Kidney epithelial cell (primary cell): ENCODE measurements at regions not wholly inside any gene's neighbourhood (a gene's known extent, or its start where the extent isn't known, plus 50 kb on each side); places are given as distances from the start of the nearest gene placed in this dataset.

ENCODE experiments used
- DNase-seq: peaks from one replicate; pipeline ENCODE4 v3.0.0-alpha.2; 2010; ENCODE audit warnings: low read depth
- H3K27me3 ChIP-seq: 2 replicates; pipeline ENCODE4 v1.6.0; 2011; ENCODE audit warnings: low read length; ENCODE audit not compliant: control insufficient read depth, insufficient read depth
- H3K36me3 ChIP-seq: 2 replicates; pipeline ENCODE4 v1.5.1; 2011; ENCODE audit warnings: low read length; ENCODE audit not compliant: control insufficient read depth, insufficient read depth
- H3K4me3 ChIP-seq: 2 replicates; pipeline ENCODE4 v1.5.1; 2011; ENCODE audit warnings: low read depth, mild to moderate bottlenecking, control low read depth, low read length
- CTCF ChIP-seq: IDR thresholded peaks from 2 replicates; pipeline ENCODE4 v1.5.1; 2011; ENCODE audit warnings: mild to moderate bottlenecking, moderate library complexity, low read length, control low read depth, inconsistent platforms; ENCODE audit not compliant: insufficient read depth, poor library complexity, severe bottlenecking

DNA sequence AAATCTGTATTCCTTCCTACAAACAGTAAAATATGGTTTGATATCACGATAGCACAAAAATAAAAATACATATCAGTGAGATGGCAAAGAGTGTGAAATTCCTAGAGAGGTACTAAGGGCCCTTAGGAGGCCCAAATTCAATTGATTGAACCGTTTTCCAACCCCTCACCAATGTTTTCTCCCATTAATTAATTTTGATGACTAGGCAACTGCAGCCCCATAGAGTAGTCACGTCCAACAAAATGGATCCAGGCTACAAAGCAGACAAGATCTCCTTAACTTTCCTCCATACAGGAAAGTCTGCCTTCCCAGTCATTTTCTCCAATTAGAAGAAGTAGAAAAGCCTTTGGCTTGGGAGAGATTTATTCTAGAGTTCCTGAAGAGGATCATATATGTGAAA lies 193.9 kb downstream of the PLOD2 start:
- no peaks in the 10 kb centered on the region for H3K27me3 ChIP-seq
- no peak for TF ChIP-seq CTCF
- H3K36me3 ChIP-seq, result no peaks in the 10 kb centered on the region
- H3K4me3 ChIP-seq, result no peak overlapping the region
- no peak for DNase-seq

GRCh38 chr3:145971186-145971585 lies 189.8 kb downstream of the PLOD2 start:
- H3K27me3 ChIP-seq, result no peaks in the 10 kb centered on the region
- no peak for TF ChIP-seq CTCF
- no peak for DNase-seq
- H3K36me3 ChIP-seq, result no peaks in the 10 kb centered on the region
- no peak overlapping the region for H3K4me3 ChIP-seq

GRCh38 chr3:145972851-145973250 lies 188.1 kb downstream of the PLOD2 start:
- H3K36me3 ChIP-seq, result no peaks in the 10 kb centered on the region
- DNase-seq, result no peak
- no peaks in the 10 kb centered on the region for H3K27me3 ChIP-seq
- H3K4me3 ChIP-seq, result no peak overlapping the region
- TF ChIP-seq CTCF, result no peak

GRCh38 chr3:145981056-145981455 lies 179.9 kb downstream of the PLOD2 start:
- TF ChIP-seq CTCF, result no peak
- H3K27me3 ChIP-seq, result no peaks in the 10 kb centered on the region
- H3K4me3 ChIP-seq, result no peak overlapping the region
- no peak for DNase-seq
- H3K36me3 ChIP-seq, result no peaks in the 10 kb centered on the region

DNA sequence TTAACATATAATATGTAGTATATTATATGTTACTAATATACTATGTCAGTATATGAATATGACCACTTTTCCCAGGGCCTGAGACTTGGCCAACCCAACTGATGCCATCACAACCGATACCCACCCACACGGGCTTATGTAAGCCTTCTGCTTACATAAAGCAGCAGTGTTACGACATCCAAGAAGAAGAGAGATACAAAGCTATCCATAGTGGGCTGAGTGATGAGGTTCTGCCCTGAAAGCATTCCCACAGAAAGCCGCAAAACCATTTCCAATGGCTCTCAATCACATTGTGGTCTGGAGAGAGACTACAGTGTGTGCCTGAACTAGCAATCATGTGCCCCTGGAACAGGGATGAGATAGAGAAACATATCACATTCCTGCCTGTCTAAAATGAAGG lies 177.9 kb downstream of the PLOD2 start:
- H3K27me3 ChIP-seq, result no peaks in the 10 kb centered on the region
- no peak for TF ChIP-seq CTCF
- DNase-seq, result no peak
- no peaks in the 10 kb centered on the region for H3K36me3 ChIP-seq
- H3K4me3 ChIP-seq, result no peak overlapping the region
